ENCODE measurements at regions not wholly inside any gene's neighbourhood (a gene's known extent, or its start where the extent isn't known, plus 50 kb on each side); places are given as distances from the start of the nearest gene placed in this dataset.

DNA sequence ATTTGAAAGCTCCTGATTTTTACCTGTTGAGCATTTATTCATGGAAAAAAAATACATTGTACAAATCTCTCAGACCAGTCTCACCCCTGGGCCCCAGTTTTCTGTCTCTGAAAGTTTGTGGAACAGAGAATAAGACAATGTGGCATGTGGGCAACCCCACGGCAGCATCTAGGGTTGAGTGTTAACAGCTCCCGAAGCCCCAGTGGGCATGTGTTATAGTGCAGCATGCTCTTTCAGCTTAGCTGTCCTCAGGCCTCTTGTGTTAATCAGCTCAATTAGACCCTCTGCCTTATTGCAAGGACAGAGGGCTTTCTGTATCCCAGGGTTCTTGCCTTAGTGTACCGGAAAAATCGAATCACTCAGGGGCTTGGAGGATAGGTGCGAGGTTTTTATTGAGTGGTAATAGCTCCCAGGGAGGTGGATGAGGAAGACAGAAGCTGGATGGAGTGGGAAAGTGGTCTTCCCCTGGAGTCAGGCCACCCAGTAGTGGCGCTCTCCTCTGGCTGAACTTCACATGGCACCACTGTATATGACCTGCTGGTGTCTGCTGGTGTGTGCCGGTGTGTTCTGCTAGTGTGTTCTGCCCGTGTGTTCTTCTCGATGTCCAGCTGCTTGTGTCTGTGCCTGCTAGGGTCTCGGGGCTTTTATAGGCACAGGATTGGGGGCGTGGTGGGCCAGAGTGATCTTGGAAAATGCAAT lies 382.8 kb downstream of the EPM2A start:
- TF ChIP-seq CHD4 (IDR thresholded peaks at IDR 0.05; ENCODE audit: borderline replicate concordance, low read length) (no peak), POLR2A (IDR thresholded peaks at IDR 0.05; ENCODE audit: insufficient read depth in 1 of 2, low read depth in 2 of 2, low read length in 2 of 2) (no peak), ZC3H4 (CRISPR knock-in tag; IDR thresholded peaks at IDR 0.05; ENCODE audit: borderline replicate concordance) (no peak), EP300 (IDR thresholded peaks at IDR 0.05; ENCODE audit: low read depth in 2 of 2, low read length in 2 of 2) (no peak), EP300 (CRISPR knock-in tag; IDR thresholded peaks at IDR 0.05; ENCODE audit: borderline replicate concordance) (no peak), ZNF792 (CRISPR knock-in tag; IDR thresholded peaks at IDR 0.05) (no peak), ZNF12 (CRISPR knock-in tag; IDR thresholded peaks at IDR 0.05) (no peak), TP53 (CRISPR knock-in tag; conservative IDR thresholded peaks at IDR 0.05) (no peak), ZNF543 (CRISPR knock-in tag; IDR thresholded peaks at IDR 0.05) (no peak), ZBTB7A (CRISPR knock-in tag; IDR thresholded peaks at IDR 0.05) (no peak), ARID2 (CRISPR knock-in tag; IDR thresholded peaks at IDR 0.05; ENCODE audit: borderline replicate concordance) (no peak), MAZ (IDR thresholded peaks at IDR 0.05; ENCODE audit: borderline replicate concordance, low read depth, low read length) (no peak), MAZ (CRISPR knock-in tag; IDR thresholded peaks at IDR 0.05; ENCODE audit: low read depth) (no peak)
- TF ChIP-seq, protein P1, sequence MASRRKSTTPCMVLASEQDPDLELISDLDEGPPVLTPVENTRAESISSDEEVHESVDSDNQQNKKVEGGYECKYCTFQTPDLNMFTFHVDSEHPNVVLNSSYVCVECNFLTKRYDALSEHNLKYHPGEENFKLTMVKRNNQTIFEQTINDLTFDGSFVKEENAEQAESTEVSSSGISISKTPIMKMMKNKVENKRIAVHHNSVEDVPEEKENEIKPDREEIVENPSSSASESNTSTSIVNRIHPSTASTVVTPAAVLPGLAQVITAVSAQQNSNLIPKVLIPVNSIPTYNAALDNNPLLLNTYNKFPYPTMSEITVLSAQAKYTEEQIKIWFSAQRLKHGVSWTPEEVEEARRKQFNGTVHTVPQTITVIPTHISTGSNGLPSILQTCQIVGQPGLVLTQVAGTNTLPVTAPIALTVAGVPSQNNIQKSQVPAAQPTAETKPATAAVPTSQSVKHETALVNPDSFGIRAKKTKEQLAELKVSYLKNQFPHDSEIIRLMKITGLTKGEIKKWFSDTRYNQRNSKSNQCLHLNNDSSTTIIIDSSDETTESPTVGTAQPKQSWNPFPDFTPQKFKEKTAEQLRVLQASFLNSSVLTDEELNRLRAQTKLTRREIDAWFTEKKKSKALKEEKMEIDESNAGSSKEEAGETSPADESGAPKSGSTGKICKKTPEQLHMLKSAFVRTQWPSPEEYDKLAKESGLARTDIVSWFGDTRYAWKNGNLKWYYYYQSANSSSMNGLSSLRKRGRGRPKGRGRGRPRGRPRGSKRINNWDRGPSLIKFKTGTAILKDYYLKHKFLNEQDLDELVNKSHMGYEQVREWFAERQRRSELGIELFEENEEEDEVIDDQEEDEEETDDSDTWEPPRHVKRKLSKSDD (CRISPR knock-in tag; IDR thresholded peaks at IDR 0.05; ENCODE audit: low read depth), result no peak

Measured in HepG2 (cell line).